ENCODE measurements at regions not wholly inside any gene's neighbourhood (a gene's known extent, or its start where the extent isn't known, plus 50 kb on each side); places are given as distances from the start of the nearest gene placed in this dataset.

GRCh38 chr20:23199356-23199755 is 113.2 kb upstream of the CD93 start:
- H3K36me3 ChIP-seq (ENCODE audit: control insufficient read depth in 1 of 2, insufficient read depth in 2 of 2, low read length in 2 of 2) = no peaks in the 10 kb centered on the region
- no peak overlapping the region for H3K27ac ChIP-seq (ENCODE audit: low read depth, low read length)
- H3K4me3 ChIP-seq (ENCODE audit: low read depth in 1 of 2, low read length in 2 of 2) = no peak overlapping the region
- H3K4me1 ChIP-seq (ENCODE audit: control insufficient read depth in 1 of 2, insufficient read depth in 2 of 2, low read length in 2 of 2) = no peaks in the 10 kb centered on the region
- H3K27me3 ChIP-seq (ENCODE audit: control insufficient read depth in 1 of 2, insufficient read depth in 2 of 2, low read length in 2 of 2) = no peaks in the 10 kb centered on the region
- H3K9ac ChIP-seq (ENCODE audit: low read depth in 1 of 2, low read length in 2 of 2) = no peak overlapping the region
- no peaks in the 10 kb centered on the region for H3K9me3 ChIP-seq (ENCODE audit: control insufficient read depth in 1 of 2, low read length in 2 of 2)

- H3K9me3 ChIP-seq (ENCODE audit: control insufficient read depth in 1 of 2, low read length in 2 of 2) = no peaks in the 10 kb centered on the region
Observed at GRCh38 chr20:23198815-23199214, 112.7 kb upstream of the CD93 start.

GRCh38 chr20:23197836-23198235 is 111.7 kb upstream of the CD93 start:
- H3K27me3 ChIP-seq (ENCODE audit: control insufficient read depth in 1 of 2, insufficient read depth in 2 of 2, low read length in 2 of 2) = no peaks in the 10 kb centered on the region
- H3K27ac ChIP-seq (ENCODE audit: low read depth, low read length) = no peak overlapping the region
- no peak overlapping the region for H3K9ac ChIP-seq (ENCODE audit: low read depth in 1 of 2, low read length in 2 of 2)
- no peaks in the 10 kb centered on the region for H3K9me3 ChIP-seq (ENCODE audit: control insufficient read depth in 1 of 2, low read length in 2 of 2)
- no peak overlapping the region for H3K4me3 ChIP-seq (ENCODE audit: low read depth in 1 of 2, low read length in 2 of 2)
- H3K36me3 ChIP-seq (ENCODE audit: control insufficient read depth in 1 of 2, insufficient read depth in 2 of 2, low read length in 2 of 2) = no peaks in the 10 kb centered on the region
- H3K4me1 ChIP-seq (ENCODE audit: control insufficient read depth in 1 of 2, insufficient read depth in 2 of 2, low read length in 2 of 2) = no peaks in the 10 kb centered on the region

More at GRCh38 chr20:23198815-23199214, 112.7 kb upstream of the CD93 start:
- H3K9ac ChIP-seq (ENCODE audit: low read depth in 1 of 2, low read length in 2 of 2) = no peak overlapping the region
- H3K4me3 ChIP-seq (ENCODE audit: low read depth in 1 of 2, low read length in 2 of 2) = no peak overlapping the region
- H3K4me1 ChIP-seq (ENCODE audit: control insufficient read depth in 1 of 2, insufficient read depth in 2 of 2, low read length in 2 of 2) = no peaks in the 10 kb centered on the region
- H3K36me3 ChIP-seq (ENCODE audit: control insufficient read depth in 1 of 2, insufficient read depth in 2 of 2, low read length in 2 of 2) = no peaks in the 10 kb centered on the region
- H3K27ac ChIP-seq (ENCODE audit: low read depth, low read length) = no peak overlapping the region
- no peaks in the 10 kb centered on the region for H3K27me3 ChIP-seq (ENCODE audit: control insufficient read depth in 1 of 2, insufficient read depth in 2 of 2, low read length in 2 of 2)

- no peaks in the 10 kb centered on the region for H3K4me1 ChIP-seq (ENCODE audit: control insufficient read depth in 1 of 2, insufficient read depth in 2 of 2, low read length in 2 of 2)
- H3K9me3 ChIP-seq (ENCODE audit: control insufficient read depth in 1 of 2, low read length in 2 of 2) = no peaks in the 10 kb centered on the region
- H3K27me3 ChIP-seq (ENCODE audit: control insufficient read depth in 1 of 2, insufficient read depth in 2 of 2, low read length in 2 of 2) = no peaks in the 10 kb centered on the region
- no peak overlapping the region for H3K9ac ChIP-seq (ENCODE audit: low read depth in 1 of 2, low read length in 2 of 2)
- no peak overlapping the region for H3K27ac ChIP-seq (ENCODE audit: low read depth, low read length)
- H3K36me3 ChIP-seq (ENCODE audit: control insufficient read depth in 1 of 2, insufficient read depth in 2 of 2, low read length in 2 of 2) = no peaks in the 10 kb centered on the region
- H3K4me3 ChIP-seq (ENCODE audit: low read depth in 1 of 2, low read length in 2 of 2) = no peak overlapping the region
Observed at GRCh38 chr20:23195636-23196035, 109.5 kb upstream of the CD93 start.

- H3K27me3 ChIP-seq (ENCODE audit: control insufficient read depth in 1 of 2, insufficient read depth in 2 of 2, low read length in 2 of 2) = no peaks in the 10 kb centered on the region
- H3K9me3 ChIP-seq (ENCODE audit: control insufficient read depth in 1 of 2, low read length in 2 of 2) = no peaks in the 10 kb centered on the region
- H3K4me1 ChIP-seq (ENCODE audit: control insufficient read depth in 1 of 2, insufficient read depth in 2 of 2, low read length in 2 of 2) = no peaks in the 10 kb centered on the region
- H3K9ac ChIP-seq (ENCODE audit: low read depth in 1 of 2, low read length in 2 of 2) = no peak overlapping the region
- no peak overlapping the region for H3K27ac ChIP-seq (ENCODE audit: low read depth, low read length)
- H3K36me3 ChIP-seq (ENCODE audit: control insufficient read depth in 1 of 2, insufficient read depth in 2 of 2, low read length in 2 of 2) = no peaks in the 10 kb centered on the region
- H3K4me3 ChIP-seq (ENCODE audit: low read depth in 1 of 2, low read length in 2 of 2) = no peak overlapping the region
Observed at GRCh38 chr20:23193801-23194384, 107.8 kb upstream of the CD93 start.

DNA sequence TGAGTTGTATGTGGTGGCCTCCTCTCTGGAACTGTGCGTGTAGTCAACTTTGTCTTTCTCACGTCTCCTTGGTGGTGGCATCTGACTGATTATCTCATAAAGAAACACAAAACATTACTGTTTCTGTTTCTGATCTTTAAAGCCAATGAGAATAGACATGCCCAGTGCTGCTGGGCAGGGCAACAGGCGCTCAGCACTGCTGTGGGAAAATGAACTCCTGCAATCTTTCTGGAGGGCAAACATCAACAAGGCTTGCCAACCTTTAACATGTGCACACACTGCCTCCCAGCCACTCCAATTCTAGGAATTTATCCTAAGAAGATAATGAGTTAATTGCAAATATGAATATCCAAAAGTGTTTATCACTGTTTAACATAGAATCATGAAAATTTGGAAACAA is 106.3 kb upstream of the CD93 start:
- Histone ChIP-seq H3K4me3 (ENCODE audit: low read depth in 1 of 2, low read length in 2 of 2) (no peak overlapping the region), H3K36me3 (ENCODE audit: control insufficient read depth in 1 of 2, insufficient read depth in 2 of 2, low read length in 2 of 2) (no peaks in the 10 kb centered on the region), H3K27ac (ENCODE audit: low read depth, low read length) (no peak overlapping the region), H3K4me1 (ENCODE audit: control insufficient read depth in 1 of 2, insufficient read depth in 2 of 2, low read length in 2 of 2) (peaks cover 0 to 3% of the 10 kb centered on the region in 2 donors), H3K27me3 (ENCODE audit: control insufficient read depth in 1 of 2, insufficient read depth in 2 of 2, low read length in 2 of 2) (no peaks in the 10 kb centered on the region), H3K9me3 (ENCODE audit: control insufficient read depth in 1 of 2, low read length in 2 of 2) (no peaks in the 10 kb centered on the region), H3K9ac (ENCODE audit: low read depth in 1 of 2, low read length in 2 of 2) (no peak overlapping the region)

DNA sequence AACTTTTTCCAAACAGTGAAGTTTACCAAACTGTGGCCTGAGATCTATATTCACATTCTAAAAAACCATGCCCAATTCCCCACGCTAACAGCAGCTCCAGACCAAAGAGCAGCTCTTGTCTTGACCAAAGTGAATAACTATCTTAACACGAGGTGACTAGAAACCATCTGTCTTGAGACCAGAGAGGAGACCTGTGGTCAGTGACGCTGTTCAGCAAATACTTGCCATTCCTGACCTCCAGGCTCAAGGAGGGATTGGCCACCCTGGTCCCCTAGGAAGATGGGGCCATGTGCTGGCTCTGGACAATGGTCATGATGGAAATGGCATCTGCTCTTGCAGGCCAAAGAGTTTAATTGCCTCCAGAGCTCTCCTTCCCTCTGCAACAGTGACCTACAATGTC is 104.4 kb upstream of the CD93 start:
- Histone ChIP-seq H3K4me1 (ENCODE audit: control insufficient read depth in 1 of 2, insufficient read depth in 2 of 2, low read length in 2 of 2) (peaks cover 0 to 3% of the 10 kb centered on the region in 2 donors), H3K27me3 (ENCODE audit: control insufficient read depth in 1 of 2, insufficient read depth in 2 of 2, low read length in 2 of 2) (no peaks in the 10 kb centered on the region), H3K4me3 (ENCODE audit: low read depth in 1 of 2, low read length in 2 of 2) (no peak overlapping the region), H3K36me3 (ENCODE audit: control insufficient read depth in 1 of 2, insufficient read depth in 2 of 2, low read length in 2 of 2) (no peaks in the 10 kb centered on the region), H3K9me3 (ENCODE audit: control insufficient read depth in 1 of 2, low read length in 2 of 2) (no peaks in the 10 kb centered on the region), H3K9ac (ENCODE audit: low read depth in 1 of 2, low read length in 2 of 2) (no peak overlapping the region), H3K27ac (ENCODE audit: low read depth, low read length) (no peak overlapping the region)

DNA sequence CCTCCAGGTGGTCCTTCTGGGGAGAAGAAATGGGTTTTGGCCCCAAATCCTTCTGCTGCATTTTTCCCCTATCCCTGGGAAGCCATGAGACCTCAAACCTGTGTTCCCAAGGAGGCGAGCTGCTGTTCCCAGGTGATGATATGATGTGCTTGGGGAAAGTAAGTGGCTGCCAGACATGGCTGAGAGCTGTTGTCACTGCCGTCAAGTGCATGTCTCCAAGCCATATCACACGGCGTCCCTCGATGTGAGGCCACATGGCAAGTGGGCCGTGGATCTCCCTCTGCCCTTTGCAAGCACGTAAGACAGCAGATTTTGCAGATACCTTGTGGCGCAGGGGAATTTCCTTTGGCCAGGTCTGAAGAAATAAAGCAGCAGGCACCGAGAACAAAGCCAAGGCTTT is 103.7 kb upstream of the CD93 start:
- Histone ChIP-seq H3K9ac (ENCODE audit: low read depth in 1 of 2, low read length in 2 of 2) (no peak overlapping the region), H3K9me3 (ENCODE audit: control insufficient read depth in 1 of 2, low read length in 2 of 2) (no peaks in the 10 kb centered on the region), H3K4me1 (ENCODE audit: control insufficient read depth in 1 of 2, insufficient read depth in 2 of 2, low read length in 2 of 2) (peaks cover 0 to 3% of the 10 kb centered on the region in 2 donors), H3K36me3 (ENCODE audit: control insufficient read depth in 1 of 2, insufficient read depth in 2 of 2, low read length in 2 of 2) (no peaks in the 10 kb centered on the region), H3K27ac (ENCODE audit: low read depth, low read length) (no peak overlapping the region), H3K27me3 (ENCODE audit: control insufficient read depth in 1 of 2, insufficient read depth in 2 of 2, low read length in 2 of 2) (no peaks in the 10 kb centered on the region), H3K4me3 (ENCODE audit: low read depth in 1 of 2, low read length in 2 of 2) (no peak overlapping the region)

DNA sequence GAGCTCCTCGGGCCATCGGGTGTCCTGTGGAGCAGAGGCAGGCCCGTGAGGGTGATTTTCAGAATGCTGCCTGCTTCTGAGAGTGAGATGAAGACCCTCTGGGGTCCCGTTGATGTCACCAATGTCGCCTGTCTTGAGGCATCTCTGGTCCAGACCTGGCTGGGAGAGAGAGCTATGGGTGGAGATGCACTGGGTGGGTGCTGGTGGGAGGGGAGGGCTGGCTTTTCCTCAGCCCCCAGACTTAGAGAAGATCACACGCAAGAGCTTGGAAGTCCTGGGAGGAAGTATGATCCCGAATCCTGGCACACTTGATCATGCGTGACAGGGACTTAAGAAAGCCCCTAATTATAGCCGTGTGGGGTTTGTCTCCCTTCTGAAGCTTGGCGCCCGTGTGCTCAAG is 103.2 kb upstream of the CD93 start:
- Histone ChIP-seq H3K36me3 (ENCODE audit: control insufficient read depth in 1 of 2, insufficient read depth in 2 of 2, low read length in 2 of 2) (no peaks in the 10 kb centered on the region), H3K4me3 (ENCODE audit: low read depth in 1 of 2, low read length in 2 of 2) (no peak overlapping the region), H3K9ac (ENCODE audit: low read depth in 1 of 2, low read length in 2 of 2) (no peak overlapping the region), H3K9me3 (ENCODE audit: control insufficient read depth in 1 of 2, low read length in 2 of 2) (no peaks in the 10 kb centered on the region), H3K27me3 (ENCODE audit: control insufficient read depth in 1 of 2, insufficient read depth in 2 of 2, low read length in 2 of 2) (no peaks in the 10 kb centered on the region), H3K4me1 (ENCODE audit: control insufficient read depth in 1 of 2, insufficient read depth in 2 of 2, low read length in 2 of 2) (peaks cover 0 to 3% of the 10 kb centered on the region in 2 donors), H3K27ac (ENCODE audit: low read depth, low read length) (no peak overlapping the region)

DNA sequence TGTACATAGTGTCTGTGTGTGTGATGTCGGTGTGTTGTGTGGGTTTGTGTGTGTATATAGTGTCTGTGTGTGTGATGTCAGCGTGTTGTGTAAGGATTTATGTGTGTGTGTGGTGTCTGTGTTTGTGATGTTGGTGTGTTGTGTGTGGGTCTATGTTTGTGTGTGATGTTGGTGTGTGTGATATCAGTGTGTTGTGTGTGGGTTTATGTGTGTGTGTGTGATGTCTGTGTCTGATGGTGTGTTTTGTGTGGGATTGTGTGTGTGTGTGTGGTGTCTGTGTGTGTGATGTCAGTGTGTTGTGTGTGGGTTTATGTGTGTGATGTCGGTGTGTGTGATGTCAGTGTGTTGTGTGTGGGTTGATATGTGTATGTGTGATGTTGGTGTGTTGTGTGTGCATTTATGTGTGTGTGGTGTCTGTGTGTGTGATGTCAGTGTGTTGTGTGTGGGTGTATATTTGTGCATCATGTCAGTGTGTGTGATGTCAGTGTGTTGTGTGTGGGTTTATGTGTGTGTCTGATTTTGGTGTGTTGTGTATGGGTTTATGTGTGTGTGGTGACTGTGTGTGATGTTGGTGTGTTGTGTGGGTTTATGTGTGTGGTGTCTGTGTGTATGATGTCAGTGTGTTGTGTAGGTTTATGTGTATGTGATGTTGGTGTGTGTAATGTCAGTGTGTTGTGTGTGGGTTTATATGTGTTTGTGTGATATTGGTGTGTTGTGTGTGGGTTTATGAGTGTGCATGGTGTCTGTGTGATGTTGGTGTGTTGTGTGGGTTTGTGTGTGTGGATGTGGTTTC is 102.4 kb upstream of the CD93 start:
- no peak overlapping the region for H3K27ac ChIP-seq (ENCODE audit: low read depth, low read length)
- H3K9me3 ChIP-seq (ENCODE audit: control insufficient read depth in 1 of 2, low read length in 2 of 2) = no peaks in the 10 kb centered on the region
- no peak overlapping the region for H3K9ac ChIP-seq (ENCODE audit: low read depth in 1 of 2, low read length in 2 of 2)
- no peaks in the 10 kb centered on the region for H3K27me3 ChIP-seq (ENCODE audit: control insufficient read depth in 1 of 2, insufficient read depth in 2 of 2, low read length in 2 of 2)
- H3K4me3 ChIP-seq (ENCODE audit: low read depth in 1 of 2, low read length in 2 of 2) = no peak overlapping the region
- peaks cover 0 to 3% of the 10 kb centered on the region in 2 donors for H3K4me1 ChIP-seq (ENCODE audit: control insufficient read depth in 1 of 2, insufficient read depth in 2 of 2, low read length in 2 of 2)
- H3K36me3 ChIP-seq (ENCODE audit: control insufficient read depth in 1 of 2, insufficient read depth in 2 of 2, low read length in 2 of 2) = no peaks in the 10 kb centered on the region

All from duodenal mucosa (tissue), 2 donors.